ENCODE measurements at regions not wholly inside any gene's neighbourhood (a gene's known extent, or its start where the extent isn't known, plus 50 kb on each side); places are given as distances from the start of the nearest gene placed in this dataset.

- Histone ChIP-seq H3K4me3 (no peak overlapping the region), H3K27me3 (no peaks in the 10 kb centered on the region), H3K9me3 (no peaks in the 10 kb centered on the region), H3K27ac (no peak overlapping the region), H3K36me3 (ENCODE audit: low read depth, missing control alignments) (no peaks in the 10 kb centered on the region), H3K4me1 (no peaks in the 10 kb centered on the region)
- WGBS, 2 donors = 64 to 74% methylated on average over 2 of the region's 2 CpGs
- intact Hi-C loops (cut with DNase I; ENCODE audit: low total_unique reads) = no loop called here
- DNase-seq = no peak
- TF ChIP-seq CTCF (IDR thresholded peaks at IDR 0.05) (no peak), POLR2A (IDR thresholded peaks at IDR 0.05) (no peak)
Observed at GRCh38 chr4:180261346-180261745, 1981.9 kb upstream of the TENM3 start.

GRCh38 chr4:180280076-180280475 is 1963.1 kb upstream of the TENM3 start:
- no peak overlapping the region for H3K27ac ChIP-seq
- intact Hi-C loops (cut with DNase I; ENCODE audit: low total_unique reads) = no loop called here
- no peaks in the 10 kb centered on the region for H3K4me1 ChIP-seq
- no peaks in the 10 kb centered on the region for H3K27me3 ChIP-seq
- DNase-seq = no peak
- TF ChIP-seq CTCF (IDR thresholded peaks at IDR 0.05) (no peak), POLR2A (IDR thresholded peaks at IDR 0.05) (no peak)
- no peak overlapping the region for H3K4me3 ChIP-seq
- H3K36me3 ChIP-seq (ENCODE audit: low read depth, missing control alignments) = no peaks in the 10 kb centered on the region
- H3K9me3 ChIP-seq = no peaks in the 10 kb centered on the region
- WGBS, 2 donors = 90 to 91% methylated on average over 3 of the region's 3 CpGs

- intact Hi-C loops (cut with DNase I; ENCODE audit: low total_unique reads) = no loop called here
- no peaks in the 10 kb centered on the region for H3K36me3 ChIP-seq (ENCODE audit: low read depth, missing control alignments)
- no peak overlapping the region for H3K4me3 ChIP-seq
- TF ChIP-seq CTCF (IDR thresholded peaks at IDR 0.05) (no peak), POLR2A (IDR thresholded peaks at IDR 0.05) (no peak)
- WGBS, 2 donors = 64 to 70% methylated on average over 6 of the region's 6 CpGs
- no peaks in the 10 kb centered on the region for H3K4me1 ChIP-seq
- H3K9me3 ChIP-seq = no peaks in the 10 kb centered on the region
- H3K27me3 ChIP-seq = no peaks in the 10 kb centered on the region
- no peak for DNase-seq
- no peak overlapping the region for H3K27ac ChIP-seq
Observed at GRCh38 chr4:180280726-180281297, 1962.4 kb upstream of the TENM3 start.

GRCh38 chr4:180281724-180282123 is 1961.5 kb upstream of the TENM3 start:
- Histone ChIP-seq H3K4me3 (no peak overlapping the region), H3K27ac (no peak overlapping the region), H3K4me1 (no peaks in the 10 kb centered on the region), H3K9me3 (no peaks in the 10 kb centered on the region), H3K27me3 (no peaks in the 10 kb centered on the region), H3K36me3 (ENCODE audit: low read depth, missing control alignments) (no peaks in the 10 kb centered on the region)
- no peak for DNase-seq
- no peak for TF ChIP-seq CTCF (IDR thresholded peaks at IDR 0.05)
- TF ChIP-seq POLR2A (IDR thresholded peaks at IDR 0.05) = no peak
- 54 to 67% methylated on average over 3 of the region's 3 CpGs for WGBS, 2 donors
- intact Hi-C loops (cut with DNase I; ENCODE audit: low total_unique reads) = no loop called here

- no peak overlapping the region for H3K27ac ChIP-seq
- TF ChIP-seq CTCF (IDR thresholded peaks at IDR 0.05) (no peak), POLR2A (IDR thresholded peaks at IDR 0.05) (no peak)
- intact Hi-C loops (cut with DNase I; ENCODE audit: low total_unique reads) = no loop called here
- no peaks in the 10 kb centered on the region for H3K4me1 ChIP-seq
- WGBS, 2 donors = 93% methylated on average over 3 of the region's 3 CpGs
- no peaks in the 10 kb centered on the region for H3K9me3 ChIP-seq
- no peaks in the 10 kb centered on the region for H3K27me3 ChIP-seq
- H3K36me3 ChIP-seq (ENCODE audit: low read depth, missing control alignments) = no peaks in the 10 kb centered on the region
- no peak overlapping the region for H3K4me3 ChIP-seq
- DNase-seq = no peak
Observed at GRCh38 chr4:180284267-180284666, 1958.9 kb upstream of the TENM3 start.
